Mucosa of gallbladder (tissue), 1 donor: ENCODE measurements at regions not wholly inside any gene's neighbourhood (a gene's known extent, or its start where the extent isn't known, plus 50 kb on each side); places are given as distances from the start of the nearest gene placed in this dataset.

ENCODE experiments used
- DNase-seq: peaks from one replicate; pipeline ENCODE4 v3.0.0-alpha.2; 2020; ENCODE audit warnings: low spot score
- donor health status: DM: no; HTN: no; CAD: no.

DNA sequence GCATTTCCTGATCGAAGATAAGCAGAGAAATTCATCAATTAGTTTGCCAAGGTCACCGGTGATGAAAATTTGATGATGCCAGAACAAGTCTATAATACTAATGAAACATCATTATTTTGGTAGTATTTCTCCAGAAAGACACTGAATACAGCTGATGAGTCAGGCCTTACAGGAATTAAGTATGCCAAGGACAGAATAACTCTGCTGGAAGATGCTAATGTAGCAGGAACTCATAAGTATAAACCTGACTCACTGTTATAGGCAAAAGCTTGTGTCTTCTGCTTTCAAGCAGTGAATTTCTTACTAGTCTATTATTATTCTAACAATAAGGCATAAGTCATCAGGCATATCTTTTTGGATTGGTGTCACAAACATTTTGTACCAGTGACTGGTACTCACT is 1825.1 kb upstream of the IGFBP7 start:
- DNase-seq: no peak

DNA sequence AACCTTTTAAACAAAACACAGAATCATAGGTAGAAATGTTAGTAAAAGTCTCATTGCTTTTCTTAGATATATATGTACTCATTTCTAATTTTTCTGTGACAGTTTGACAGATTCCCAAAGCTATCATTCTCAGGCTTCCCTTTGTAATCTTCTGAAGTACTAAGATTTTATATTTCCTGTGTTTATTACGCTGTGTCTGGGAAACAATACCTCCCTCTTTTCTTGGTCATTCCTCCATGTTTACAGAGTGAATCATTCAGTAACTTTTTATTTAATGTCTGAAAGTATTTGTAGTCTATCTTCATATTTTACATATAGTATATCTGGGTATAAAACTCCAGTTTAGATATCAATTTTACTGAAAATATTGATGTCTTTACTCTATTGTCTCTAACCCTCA is 1826.3 kb upstream of the IGFBP7 start:
- no peak for DNase-seq

DNA sequence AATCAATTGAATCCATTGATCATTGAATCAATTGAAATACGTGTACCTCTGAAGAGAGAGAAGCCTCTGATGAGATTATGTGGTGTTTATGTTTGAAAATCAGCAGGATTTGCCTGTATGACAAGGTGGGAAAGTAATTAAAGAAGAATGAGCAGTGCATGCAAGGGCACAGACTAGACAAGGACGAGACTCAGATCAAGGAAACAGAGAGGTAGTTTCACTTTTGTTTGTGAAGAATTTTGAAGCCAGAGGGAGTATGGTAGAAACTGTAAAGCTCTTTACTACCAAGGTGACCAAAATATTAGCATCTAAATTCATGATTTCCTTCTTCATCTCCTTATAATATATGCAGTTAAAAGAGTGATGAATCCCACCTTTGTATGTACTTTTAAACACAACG is 1830.0 kb upstream of the IGFBP7 start:
- DNase-seq: no peak

DNA sequence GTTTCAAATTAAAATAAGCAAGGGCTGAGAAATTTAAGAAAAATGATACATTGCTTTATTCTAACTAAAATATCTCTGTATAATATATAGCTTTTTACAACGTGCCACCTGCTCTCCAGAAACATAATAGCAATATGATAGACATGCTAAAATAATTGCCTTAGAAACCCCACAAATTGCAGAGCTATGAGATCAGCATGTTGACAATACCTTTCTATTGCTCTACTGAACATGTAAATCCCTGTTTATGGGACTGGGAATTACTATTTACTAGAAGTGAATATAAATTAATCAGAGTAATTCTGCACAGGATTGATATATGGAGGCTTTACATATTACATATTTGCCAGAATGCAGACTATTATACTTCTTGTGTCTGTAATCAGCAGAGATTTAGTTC is 1831.1 kb upstream of the IGFBP7 start:
- no peak for DNase-seq

DNA sequence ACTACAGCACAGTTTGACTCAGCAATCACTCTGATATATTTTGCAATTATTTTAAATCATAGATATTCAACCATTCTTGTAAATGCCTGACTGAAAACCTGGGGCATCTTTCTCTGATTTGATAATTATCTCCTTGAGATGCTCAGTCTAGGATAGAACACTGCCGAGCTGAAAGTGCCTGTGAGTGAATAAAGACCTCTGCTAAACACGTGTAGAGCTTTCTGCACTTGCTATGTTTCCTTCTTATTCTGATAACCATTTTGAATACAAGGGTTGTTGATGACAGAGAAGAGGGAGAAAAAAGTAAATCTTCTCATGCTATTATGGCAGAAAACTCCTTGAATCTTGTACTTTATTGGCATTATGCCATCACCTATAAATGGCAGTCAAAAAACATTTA is 1843.4 kb upstream of the IGFBP7 start:
- DNase-seq: no peak

DNA sequence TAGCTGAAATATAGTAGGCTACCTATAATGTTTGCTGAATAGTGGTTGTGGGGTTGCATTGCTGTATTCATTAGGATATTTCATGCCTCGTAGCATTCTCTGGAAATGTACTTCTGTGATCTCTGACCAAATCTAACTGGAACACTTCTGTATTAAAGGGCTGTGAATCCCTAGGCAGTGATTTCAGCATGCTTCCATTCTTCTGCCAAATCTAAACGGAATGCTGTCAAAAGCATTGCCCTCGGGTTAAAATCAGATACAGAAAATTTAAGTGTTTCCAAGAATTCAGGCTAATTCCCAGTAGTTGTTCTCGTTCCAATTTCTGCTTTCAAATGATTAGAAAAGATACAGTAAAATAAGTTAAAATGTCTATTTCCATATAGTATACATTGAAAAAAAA is 1847.5 kb upstream of the IGFBP7 start:
- DNase-seq: no peak

DNA sequence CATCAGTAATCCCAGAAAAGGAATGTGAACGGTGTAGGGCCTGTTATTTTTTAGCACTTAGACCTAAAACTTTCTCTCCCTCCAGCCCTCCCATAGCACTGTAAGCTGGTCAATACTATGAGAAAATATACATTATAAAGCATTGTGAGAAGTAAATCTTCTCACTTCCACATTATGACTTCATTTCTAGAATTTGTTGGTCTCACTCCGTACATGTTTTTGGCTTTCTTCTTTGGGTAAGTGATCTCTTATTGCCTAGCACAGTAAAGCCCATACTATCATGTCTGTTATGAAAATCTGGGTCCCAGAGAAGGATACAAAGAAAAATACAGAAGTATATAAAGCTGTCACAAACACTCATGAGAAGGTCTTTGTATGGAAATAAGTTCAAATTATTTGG is 1851.1 kb upstream of the IGFBP7 start:
- DNase-seq: no peak

DNA sequence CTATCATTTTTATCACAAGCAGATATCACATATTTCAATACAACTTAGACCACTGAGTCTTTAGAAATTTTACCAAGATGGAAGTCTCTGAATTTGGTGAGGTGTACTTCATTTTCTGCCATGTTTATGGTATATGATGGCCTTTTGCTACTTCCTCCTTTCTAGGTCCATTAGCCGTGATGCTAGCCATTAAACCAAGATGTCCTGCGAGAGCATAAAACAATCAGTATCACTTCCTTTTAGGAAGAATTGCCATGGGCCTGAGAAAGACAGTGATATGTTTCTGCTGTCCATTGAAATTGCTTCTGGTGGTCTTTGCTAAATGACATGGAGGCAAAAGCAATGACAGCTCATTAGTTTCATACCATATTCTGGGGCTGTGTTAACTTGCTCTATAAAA is 1851.7 kb upstream of the IGFBP7 start:
- DNase-seq: no peak

DNA sequence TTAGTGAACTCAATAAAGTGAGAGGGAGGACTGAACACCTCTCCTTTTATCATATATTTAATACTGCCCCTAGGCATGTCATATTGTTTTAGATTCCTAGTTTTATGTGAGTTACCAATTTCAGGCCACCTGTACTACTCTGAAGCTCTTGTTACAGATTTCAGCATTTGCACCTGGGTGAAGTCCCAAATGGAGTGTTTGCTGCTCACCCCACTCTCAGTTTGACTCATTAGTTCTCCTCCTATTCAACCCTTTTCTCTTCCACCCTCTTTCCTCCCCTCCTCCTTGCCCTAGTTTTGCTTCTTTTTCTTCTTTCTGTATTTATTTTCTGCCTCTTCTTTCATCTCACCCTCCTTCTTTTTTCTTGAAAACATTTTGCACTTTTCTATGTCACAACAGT is 1852.2 kb upstream of the IGFBP7 start:
- no peak for DNase-seq

DNA sequence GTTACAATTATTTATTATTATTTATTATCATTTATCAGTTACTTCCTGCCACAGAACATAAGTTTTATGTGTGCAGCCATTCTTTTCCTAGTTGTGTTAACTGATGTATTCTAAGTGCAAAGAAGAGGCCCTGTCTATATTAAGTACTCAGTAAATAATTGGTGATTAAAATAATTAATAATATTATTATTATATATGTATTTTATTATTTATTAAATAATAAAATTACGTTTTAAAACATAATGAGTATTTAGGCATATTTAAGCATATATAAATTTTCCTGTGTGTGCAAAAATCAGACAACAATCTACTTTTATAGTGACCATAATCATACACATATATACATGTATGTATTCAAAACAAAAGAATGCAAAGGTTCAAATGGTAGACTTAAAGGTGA is 1871.6 kb upstream of the IGFBP7 start:
- no peak for DNase-seq

DNA sequence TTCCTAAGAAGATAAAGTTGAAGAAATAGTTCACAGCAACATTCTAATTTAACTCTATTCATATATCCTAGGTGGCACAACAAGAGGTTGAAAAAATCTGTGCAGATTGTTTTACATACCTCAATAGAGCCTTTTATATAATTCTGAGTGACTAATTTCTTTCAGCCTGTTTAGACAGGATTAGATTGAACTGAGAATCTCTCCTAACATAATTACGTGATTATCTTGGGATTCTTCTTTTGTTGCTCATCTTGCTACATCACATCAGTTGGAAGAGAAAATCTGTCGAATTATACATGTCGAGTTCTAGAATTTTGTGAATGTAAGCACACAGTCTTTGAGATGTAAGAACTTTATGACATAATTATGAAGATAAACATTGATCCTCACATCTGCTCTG is 1873.7 kb upstream of the IGFBP7 start:
- no peak for DNase-seq

DNA sequence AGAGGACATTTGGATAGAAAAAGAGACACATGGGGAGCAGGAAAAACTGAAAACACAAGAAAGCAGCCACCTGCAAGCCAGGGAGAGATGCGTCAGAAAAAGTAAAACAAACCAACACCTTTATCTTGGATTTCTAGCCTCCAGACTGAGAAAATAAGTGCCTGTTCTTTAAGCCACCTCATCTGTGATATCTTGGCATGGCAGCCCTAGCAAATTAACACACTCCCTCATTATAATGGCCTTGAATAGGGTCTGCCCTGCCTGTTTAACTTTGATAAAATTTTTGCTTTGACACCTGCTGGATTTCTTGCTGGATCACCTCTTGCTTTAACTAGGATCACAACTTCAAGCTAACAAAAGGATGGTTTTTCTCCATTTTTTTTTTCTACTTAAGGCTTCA is 1892.0 kb upstream of the IGFBP7 start:
- no peak for DNase-seq

DNA sequence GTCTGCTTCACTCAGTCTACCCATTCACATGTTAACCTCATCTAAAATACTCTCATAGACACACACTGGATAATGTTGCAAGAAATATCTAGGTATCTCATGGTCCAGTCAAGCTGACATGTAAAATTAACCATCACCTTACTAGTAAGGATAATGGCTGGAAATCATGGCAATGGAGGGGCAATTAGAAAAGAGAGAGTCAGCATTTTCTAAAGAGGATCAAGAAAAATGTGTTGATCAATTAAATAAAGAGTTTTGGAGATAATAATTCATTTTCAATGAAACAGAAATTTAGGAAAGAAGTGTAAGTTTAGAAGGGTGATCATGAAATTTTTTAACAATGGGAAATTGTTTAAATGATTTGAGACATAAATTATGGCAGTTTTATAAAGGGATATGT is 1914.1 kb upstream of the IGFBP7 start:
- DNase-seq: no peak

DNA sequence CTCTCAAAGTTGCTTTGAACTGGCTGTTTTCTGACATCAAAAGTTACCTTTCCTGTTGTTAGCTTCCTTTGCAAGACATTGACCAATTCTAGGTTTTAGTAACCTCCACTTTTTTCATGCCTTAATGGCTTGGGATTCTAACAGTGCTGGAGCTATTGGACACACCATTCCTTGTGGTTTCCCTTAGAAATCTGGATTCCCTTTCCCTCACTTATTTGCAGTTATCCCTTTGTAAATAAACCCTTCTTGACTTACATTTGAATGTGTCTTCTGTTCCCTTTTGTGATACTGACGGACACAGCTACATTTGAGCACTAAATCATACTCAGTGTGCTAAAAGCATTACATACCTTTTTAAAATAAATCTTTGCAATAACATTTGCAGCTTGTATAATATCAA is 1927.6 kb upstream of the IGFBP7 start:
- no peak for DNase-seq

DNA sequence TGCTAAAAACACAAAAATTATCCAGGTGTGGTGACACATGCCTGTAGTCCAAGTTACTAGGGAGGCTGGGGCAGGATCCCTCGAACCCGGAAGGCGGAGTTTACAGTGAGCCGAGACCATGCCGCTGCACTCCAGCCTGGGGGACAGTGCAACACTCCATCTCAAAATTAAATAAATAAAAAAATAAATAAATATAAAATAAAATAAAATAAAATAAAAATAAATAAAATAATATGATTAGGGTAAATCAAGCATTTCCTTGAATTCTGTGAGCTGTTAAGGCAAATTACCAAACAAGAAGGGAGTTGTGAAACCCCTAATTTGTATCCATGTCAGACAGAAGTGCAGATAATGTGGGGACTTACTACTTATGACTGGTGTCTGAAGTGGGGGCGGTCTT is 1928.9 kb upstream of the IGFBP7 start:
- DNase-seq: no peak

DNA sequence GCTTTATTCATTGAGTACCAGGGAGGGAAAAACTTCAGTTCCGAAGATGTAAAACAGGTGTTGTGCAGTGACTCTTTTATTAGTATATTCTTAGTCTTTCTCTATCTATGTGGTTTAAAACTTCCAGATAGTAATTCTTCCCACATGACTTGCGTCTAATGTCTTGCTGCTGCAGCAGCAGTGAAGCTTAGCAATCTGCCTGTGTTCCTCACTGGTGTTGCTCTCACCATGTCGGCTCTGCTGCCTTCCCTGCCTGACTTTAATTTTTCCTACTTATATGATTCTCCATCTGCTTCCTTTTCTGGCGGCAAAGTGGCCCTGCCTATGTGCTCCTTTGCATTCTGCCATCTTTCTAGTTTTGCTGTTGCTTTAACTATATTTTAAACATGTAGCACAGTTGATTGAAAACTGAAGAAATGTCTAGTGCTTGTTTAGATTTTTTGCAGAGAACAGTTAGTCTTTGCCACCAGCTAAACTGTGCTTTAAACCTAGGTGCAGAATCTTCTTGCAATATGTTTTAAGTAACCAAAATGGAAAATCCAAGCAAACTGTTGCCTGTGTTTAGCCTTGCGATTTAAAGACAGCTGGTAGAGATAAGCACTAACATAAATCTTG is 1934.2 kb upstream of the IGFBP7 start:
- no peak for DNase-seq

DNA sequence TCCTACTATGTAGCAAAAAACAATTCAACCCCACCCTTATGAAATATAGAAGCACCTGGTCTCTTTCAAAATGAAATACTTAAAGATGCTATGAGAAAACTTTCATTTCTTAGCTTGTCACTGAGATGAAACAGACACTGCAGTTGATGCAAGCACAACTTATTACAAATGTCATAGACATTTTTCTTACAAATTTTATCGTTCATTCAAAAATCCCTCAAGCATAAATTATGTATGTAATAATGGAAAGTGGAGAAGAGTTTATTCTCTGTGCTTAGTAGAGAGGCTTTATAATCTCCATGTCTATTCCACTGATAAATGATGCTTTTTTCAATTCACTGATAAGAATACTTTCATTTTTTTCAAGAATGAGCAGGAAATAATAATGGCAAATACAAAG is 1943.9 kb upstream of the IGFBP7 start:
- no peak for DNase-seq

DNA sequence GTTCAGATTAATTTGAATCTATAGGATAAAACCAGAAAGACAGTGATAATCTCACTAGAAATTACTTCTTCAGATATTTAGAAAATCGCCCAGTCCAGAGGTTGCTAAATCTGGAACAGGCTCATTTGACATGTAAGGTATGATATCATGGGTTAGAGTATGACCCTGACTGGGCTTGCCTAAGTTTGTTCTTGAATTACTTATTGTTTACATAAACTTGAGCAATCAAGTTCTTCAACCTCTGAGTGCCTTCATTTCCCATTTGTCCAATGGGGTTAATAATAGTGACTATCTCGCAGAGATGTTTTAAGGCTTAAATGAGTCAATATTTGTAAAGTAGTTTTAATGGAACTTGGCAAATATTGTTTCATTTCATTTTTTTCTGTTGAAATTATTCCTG is 1947.6 kb upstream of the IGFBP7 start:
- no peak for DNase-seq

DNA sequence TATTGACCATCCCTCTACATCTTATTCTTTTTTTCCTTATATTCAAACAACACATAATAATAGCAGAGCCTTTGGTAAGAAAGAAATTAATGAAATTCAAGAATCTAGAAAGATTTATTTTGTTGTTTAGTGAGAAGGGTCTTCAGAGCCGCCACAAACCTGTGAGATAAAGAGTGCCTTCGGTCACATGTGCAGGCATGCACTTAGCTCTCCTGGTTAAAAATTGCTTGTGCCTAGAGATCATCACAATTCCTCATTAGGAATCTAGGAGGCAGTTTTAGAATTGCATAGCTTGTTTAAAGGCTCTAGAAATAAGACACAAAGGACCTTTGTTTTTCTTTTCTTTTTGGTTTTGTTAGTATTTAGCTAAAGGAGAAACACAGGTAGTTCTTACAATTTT is 1948.4 kb upstream of the IGFBP7 start:
- no peak for DNase-seq

DNA sequence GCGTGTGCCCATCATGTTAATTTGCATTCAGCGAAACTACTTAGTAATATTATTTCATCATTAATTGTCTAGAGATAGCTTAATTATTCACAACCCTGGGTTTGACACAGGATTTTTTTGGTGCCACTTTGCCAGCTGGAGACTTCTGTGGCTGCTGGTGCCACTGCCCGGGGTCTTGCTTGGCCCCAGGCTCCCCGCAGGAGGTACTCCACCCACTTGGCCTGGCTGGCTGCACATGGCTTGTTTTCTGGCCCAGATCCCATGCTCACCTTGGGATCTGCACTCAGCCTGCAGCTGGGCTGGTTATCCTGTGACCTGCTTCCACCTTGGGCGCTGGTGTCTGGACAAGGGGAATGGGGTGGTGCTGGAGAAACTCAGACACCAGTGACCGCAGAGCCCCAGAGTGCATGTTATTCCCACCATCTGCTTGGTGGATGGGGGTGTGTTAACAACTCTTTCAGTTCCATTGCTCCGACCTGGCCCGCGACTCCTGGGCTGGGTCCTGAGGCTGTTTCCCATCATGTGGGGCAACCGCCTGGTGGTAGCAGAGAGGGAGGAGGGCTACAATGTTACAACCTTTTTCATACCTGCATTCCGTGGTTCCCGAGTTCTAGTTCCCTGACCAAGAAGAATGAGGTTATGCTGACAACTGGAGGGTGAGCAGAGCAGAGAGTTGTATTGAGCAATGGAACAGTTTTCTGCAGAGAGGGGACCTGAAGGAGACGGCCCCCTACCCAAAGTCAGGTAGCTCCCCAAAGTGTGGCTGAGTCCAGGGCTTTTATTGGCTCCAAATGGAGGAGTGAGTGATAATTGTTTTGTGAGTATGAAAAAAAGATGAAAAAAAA is 1950.0 kb upstream of the IGFBP7 start:
- no peak for DNase-seq

DNA sequence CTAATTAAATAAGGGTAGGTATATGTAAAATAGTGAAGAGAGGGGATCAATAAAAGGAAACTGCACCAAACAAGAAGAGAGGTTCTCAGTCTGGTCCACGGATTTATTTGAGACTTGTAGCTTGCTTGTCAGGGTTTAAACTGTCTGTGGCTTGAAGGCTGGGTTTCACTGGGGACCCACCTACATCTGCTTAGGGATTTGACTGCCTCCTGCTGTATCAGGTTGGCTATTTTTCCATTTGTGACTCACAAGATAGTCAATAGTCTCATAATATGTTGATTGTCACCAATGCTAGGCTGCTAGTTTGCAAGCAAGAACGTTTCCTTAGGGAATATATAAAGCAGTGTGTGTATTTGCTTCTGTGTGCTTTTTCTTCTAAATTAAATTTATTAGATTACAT is 1950.7 kb upstream of the IGFBP7 start:
- DNase-seq: no peak

DNA sequence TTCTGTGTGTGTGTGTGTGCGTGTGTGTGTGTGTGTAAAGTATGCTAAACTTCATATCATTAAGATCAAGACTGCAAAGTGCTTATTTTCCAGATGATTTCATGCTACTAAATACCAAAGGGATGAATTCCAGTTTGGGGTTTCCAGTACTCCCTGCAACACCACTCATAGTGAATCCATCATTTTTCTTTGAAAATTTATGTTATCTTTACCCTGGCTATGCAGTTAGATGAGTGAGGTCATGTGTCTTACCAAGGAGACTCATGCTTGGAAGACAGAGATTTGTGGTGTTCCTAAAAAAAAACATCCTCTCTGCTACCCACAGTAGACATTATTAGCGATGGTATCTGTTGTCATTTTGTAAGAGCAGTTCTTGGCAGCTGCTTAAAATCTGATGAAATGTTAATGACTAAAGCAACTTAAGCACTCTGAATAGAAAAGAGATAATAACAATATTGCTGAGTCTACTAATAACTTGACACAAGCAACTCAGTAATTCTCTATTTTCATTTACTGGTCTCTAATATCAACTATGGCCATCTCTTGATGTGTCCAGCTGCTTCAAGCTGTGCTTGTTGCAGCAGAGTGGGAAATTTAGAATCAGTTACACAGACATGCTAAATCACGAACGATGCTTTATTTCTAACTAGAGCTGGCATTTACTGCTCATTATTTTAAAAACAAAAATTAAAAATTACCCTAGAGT is 1953.0 kb upstream of the IGFBP7 start:
- DNase-seq: no peak

DNA sequence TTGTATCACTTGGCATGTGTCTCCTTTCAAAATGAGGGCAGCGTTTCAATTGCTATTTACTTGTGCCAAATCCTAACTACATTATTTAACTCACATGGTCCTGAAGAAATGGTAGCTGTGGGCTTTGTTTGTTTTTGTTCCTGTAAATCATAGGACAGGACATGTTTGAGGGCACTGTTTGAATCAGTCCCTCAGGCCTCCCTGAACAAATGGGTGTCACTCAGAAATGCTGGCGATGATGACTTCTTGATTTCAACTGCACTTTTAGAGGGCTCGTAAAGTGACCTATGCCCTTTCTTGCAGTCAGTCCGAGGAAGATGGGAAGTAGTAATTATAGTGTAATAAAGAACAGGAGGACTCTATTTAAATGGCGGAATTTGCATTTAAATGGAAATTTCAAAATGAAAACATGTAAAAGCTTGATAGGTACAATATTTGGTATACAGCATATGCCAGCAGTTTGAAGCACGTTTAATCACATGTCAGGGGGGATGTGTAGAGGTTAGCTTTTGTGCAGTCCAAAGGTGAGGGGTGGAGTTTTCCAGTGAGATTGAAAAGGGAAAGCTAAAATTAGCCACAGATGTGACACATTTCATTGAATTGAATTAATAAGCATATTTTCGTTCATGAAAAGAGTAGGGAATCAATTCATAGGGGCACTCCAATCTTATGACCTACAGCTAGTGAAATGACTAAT is 1958.7 kb upstream of the IGFBP7 start:
- no peak for DNase-seq
